Transverse colon (tissue), 3 donors: ENCODE measurements at regions not wholly inside any gene's neighbourhood (a gene's known extent, or its start where the extent isn't known, plus 50 kb on each side); places are given as distances from the start of the nearest gene placed in this dataset.

ENCODE experiments used
- POLR2A ChIP-seq: fragments of 450-650 bp; IDR thresholded peaks from one replicate; pipeline ENCODE4 v1.6.1; 2016; ENCODE audit warnings: antibody characterized with exemption, mild to moderate bottlenecking, moderate library complexity
- TF ChIP-seq, protein P1 (sequence below), 5 experiments: fragments of 200-600 bp in 3 of 5; fragments of 450-650 bp in 2 of 5; sonication (generic) in 3 of 5; IDR thresholded peaks; 1 replicate in 2 of 5; 2 replicates in 3 of 5; pipeline ENCODE4 v1.5.1; 2016 to 2017; ENCODE audit warnings: antibody characterized with exemption in 5 of 5, inconsistent platforms in 3 of 5, mild to moderate bottlenecking in 2 of 5, moderate library complexity in 1 of 5

DNA sequence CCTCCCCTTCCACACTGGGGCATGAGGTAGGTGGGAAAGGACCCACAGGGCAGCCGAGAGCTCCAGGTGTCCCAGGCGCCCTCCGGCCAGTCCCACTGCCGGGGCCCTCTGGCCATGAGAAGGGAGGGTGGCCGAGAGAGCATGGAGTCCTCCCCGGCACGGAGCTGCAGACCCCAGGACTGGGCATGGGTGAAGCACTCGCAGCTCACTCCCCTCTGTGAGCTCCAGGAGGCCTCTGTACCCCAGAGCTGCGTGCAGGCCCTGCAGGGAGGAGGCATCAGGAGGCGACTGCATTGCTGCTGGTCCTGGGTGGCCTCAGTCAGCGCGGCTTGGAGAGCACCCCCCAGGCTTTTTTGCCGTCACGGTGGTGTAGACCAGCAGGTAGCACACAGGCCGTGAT, 80.1 kb upstream of the TTC34 start:
- TF ChIP-seq, protein P1, sequence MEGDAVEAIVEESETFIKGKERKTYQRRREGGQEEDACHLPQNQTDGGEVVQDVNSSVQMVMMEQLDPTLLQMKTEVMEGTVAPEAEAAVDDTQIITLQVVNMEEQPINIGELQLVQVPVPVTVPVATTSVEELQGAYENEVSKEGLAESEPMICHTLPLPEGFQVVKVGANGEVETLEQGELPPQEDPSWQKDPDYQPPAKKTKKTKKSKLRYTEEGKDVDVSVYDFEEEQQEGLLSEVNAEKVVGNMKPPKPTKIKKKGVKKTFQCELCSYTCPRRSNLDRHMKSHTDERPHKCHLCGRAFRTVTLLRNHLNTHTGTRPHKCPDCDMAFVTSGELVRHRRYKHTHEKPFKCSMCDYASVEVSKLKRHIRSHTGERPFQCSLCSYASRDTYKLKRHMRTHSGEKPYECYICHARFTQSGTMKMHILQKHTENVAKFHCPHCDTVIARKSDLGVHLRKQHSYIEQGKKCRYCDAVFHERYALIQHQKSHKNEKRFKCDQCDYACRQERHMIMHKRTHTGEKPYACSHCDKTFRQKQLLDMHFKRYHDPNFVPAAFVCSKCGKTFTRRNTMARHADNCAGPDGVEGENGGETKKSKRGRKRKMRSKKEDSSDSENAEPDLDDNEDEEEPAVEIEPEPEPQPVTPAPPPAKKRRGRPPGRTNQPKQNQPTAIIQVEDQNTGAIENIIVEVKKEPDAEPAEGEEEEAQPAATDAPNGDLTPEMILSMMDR (IDR thresholded peaks at IDR 0.05) = no peak
- TF ChIP-seq POLR2A = no peak
